Transverse colon (tissue), 4 donors: ENCODE measurements at regions not wholly inside any gene's neighbourhood (a gene's known extent, or its start where the extent isn't known, plus 50 kb on each side); places are given as distances from the start of the nearest gene placed in this dataset.

Source experiments
- POLR2A ChIP-seq: fragments of 450-650 bp; IDR thresholded peaks from one replicate; pipeline ENCODE4 v1.6.1; 2016; ENCODE audit warnings: antibody characterized with exemption, mild to moderate bottlenecking, moderate library complexity
- POLR2AphosphoS5 ChIP-seq, 3 donors: sonication (generic); formaldehyde crosslinking; IDR thresholded peaks; one replicate each; pipeline ENCODE4 v1.6.1; 2016; ENCODE audit warnings: antibody characterized with exemption in 3 of 3
- TF ChIP-seq, protein P1 (sequence below), 5 experiments: fragments of 200-600 bp in 3 of 5; fragments of 450-650 bp in 2 of 5; sonication (generic) in 3 of 5; IDR thresholded peaks; 1 replicate in 2 of 5; 2 replicates in 3 of 5; pipeline ENCODE4 v1.5.1; 2016 to 2017; ENCODE audit warnings: antibody characterized with exemption in 5 of 5, inconsistent platforms in 3 of 5, mild to moderate bottlenecking in 2 of 5, moderate library complexity in 1 of 5

DNA sequence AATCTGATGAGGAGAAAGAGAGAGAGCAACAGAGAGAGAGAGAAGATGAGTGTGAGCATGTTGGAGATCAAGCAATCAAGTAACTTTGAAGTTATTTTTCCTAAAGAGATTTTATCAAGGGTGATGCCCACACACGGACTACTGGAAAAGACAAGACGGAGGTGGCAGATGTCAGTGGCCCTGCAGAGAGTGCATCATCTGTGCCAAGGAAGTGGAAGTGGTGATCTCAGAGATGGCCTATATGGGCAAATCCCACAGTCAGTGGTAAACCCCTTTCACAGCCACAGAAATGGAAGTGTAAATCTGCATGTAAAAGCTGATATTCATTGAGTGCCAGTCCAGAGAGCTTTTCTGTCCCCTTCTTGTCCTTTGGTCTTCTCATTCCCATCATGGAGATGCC, 577.2 kb upstream of the AADAT start:
- TF ChIP-seq, protein P1, sequence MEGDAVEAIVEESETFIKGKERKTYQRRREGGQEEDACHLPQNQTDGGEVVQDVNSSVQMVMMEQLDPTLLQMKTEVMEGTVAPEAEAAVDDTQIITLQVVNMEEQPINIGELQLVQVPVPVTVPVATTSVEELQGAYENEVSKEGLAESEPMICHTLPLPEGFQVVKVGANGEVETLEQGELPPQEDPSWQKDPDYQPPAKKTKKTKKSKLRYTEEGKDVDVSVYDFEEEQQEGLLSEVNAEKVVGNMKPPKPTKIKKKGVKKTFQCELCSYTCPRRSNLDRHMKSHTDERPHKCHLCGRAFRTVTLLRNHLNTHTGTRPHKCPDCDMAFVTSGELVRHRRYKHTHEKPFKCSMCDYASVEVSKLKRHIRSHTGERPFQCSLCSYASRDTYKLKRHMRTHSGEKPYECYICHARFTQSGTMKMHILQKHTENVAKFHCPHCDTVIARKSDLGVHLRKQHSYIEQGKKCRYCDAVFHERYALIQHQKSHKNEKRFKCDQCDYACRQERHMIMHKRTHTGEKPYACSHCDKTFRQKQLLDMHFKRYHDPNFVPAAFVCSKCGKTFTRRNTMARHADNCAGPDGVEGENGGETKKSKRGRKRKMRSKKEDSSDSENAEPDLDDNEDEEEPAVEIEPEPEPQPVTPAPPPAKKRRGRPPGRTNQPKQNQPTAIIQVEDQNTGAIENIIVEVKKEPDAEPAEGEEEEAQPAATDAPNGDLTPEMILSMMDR (IDR thresholded peaks at IDR 0.05): no peak
- TF ChIP-seq POLR2A (no peak), POLR2AphosphoS5 (IDR thresholded peaks at IDR 0.05) (no peak)
